Activated naive CD4-positive, alpha-beta T cell treated with anti-CD3 and anti-CD28 coated beads, Interleukin-2, amount 50 U/mL, for 72 hours (primary cell): ENCODE measurements at regions not wholly inside any gene's neighbourhood (a gene's known extent, or its start where the extent isn't known, plus 50 kb on each side); places are given as distances from the start of the nearest gene placed in this dataset.
"Not testable (repeated sequence)": the region's sequence is repeated elsewhere in the genome, so short reads cannot be mapped to it uniquely, and the experiment has no call there.

Source experiments
- ATAC-seq, 2 donors: fragments of 150-1000 bp; cut with Tn5 transposase; 2 replicates each; pipeline ENCODE4 v1.10.0; 2021; ENCODE audit warnings: mild to moderate bottlenecking in 2 of 2, moderate library complexity in 2 of 2
- DNase-seq, 2 donors: peaks; one replicate each; pipeline ENCODE4 v3.0.0; 2021 to 2022; ENCODE audit warnings: low spot score in 2 of 2
- H3K27ac Mint-ChIP-seq, 2 donors: one replicate each; pipeline ENCODE4 v1.8.0; 2022; ENCODE audit warnings: mild to moderate bottlenecking in 2 of 2, mixed read lengths in 2 of 2
- H3K36me3 Mint-ChIP-seq, 2 donors: one replicate each; pipeline ENCODE4 v1.8.0; 2022; ENCODE audit warnings: mixed read lengths in 2 of 2
- H3K9me3 Mint-ChIP-seq, 2 donors: one replicate each; pipeline ENCODE4 v1.8.0; 2022; ENCODE audit warnings: mixed read lengths in 2 of 2

DNA sequence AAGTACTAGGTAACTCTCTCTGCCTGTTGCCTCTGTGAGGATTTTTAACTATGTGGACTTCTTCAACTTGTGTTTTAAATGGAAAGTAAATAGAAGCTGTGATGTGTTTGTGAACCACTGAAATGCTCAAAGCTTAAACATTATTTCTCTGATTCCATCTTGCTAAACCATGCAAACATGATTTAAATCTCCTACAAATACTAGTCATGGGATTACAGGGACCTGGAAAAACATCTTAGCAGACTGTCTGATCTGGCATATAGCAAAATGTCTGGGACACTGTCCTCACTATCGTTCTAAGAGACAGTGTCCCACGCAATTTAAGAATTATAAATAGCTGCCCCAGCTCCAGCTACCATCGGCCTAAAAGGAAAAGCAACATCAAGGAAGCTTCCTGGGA, 914.5 kb upstream of the FAT3 start:
- H3K36me3 Mint-ChIP-seq = no peaks in the 10 kb centered on the region
- no peak for ATAC-seq
- DNase-seq = no peak
- H3K27ac Mint-ChIP-seq = no peak overlapping the region
- H3K9me3 Mint-ChIP-seq = peaks cover 7 to 19% of the 10 kb centered on the region in 2 donors

DNA sequence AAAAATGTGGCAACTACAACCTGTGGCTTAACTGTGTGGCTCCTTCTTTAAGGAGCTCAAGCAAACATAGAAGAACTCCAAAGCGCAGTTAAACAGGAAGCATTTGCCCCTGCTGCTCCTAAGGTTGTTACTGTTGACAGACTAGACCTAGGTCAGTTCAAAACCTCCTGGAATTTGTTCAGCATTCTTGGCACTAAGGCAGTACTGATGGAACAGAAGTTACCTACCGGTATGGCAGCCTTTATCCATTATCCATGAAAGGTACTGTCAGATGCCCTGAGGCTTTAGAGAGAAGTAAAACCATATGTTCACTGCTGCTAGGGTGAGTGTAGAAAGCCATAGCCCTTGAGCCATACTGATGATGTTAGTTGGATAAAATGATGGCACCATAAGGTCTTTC, 916.5 kb upstream of the FAT3 start:
- no peak overlapping the region for H3K27ac Mint-ChIP-seq
- H3K9me3 Mint-ChIP-seq = peaks cover 7 to 19% of the 10 kb centered on the region in 2 donors
- ATAC-seq = no peak
- no peak for DNase-seq
- H3K36me3 Mint-ChIP-seq = no peaks in the 10 kb centered on the region

DNA sequence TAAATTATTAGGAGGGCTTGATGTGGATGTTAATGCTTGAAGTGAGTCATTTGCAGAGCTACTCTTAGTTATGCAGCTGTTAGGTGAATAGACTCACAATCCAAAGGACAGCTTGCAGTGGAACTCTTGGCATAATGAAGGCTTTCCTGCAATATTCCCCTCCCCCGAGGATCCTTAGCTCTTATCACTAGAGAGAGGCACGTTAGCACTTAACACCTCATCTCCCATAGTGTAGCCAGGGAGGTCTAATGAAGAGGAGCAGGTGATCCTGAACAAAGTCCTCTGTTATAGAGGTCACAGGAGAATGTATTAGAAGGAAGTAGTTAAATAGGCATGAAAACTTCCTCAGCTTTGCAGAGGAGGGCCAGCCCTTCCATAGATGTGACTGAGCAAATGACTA, 919.2 kb upstream of the FAT3 start:
- Mint-ChIP-seq H3K27ac (no peak overlapping the region), H3K36me3 (no peaks in the 10 kb centered on the region), H3K9me3 (peaks cover 7 to 24% of the 10 kb centered on the region in 2 donors)
- DNase-seq (no peak), ATAC-seq (no peak)

DNA sequence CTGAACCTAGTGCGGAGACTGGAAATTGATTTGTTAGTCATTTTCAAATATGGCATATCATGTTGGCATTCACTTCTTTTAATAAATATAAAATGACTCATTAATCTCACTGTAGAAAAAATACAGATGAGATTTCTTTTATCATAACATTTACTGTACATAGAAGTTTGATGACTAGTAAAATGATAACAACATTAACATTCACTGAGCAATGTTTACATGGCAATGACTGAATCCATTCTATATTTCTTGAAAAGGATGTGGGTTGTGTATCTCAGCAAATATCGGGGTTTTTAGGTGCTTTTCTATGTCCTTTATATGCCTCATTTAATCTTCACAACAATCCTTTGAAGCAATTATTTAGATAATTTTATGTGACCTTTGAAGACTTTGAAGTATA, 920.9 kb upstream of the FAT3 start:
- DNase-seq = no peak
- H3K9me3 Mint-ChIP-seq = peaks cover 7 to 15% of the 10 kb centered on the region in 2 donors
- no peak for ATAC-seq
- H3K27ac Mint-ChIP-seq = no peak overlapping the region
- no peaks in the 10 kb centered on the region for H3K36me3 Mint-ChIP-seq

DNA sequence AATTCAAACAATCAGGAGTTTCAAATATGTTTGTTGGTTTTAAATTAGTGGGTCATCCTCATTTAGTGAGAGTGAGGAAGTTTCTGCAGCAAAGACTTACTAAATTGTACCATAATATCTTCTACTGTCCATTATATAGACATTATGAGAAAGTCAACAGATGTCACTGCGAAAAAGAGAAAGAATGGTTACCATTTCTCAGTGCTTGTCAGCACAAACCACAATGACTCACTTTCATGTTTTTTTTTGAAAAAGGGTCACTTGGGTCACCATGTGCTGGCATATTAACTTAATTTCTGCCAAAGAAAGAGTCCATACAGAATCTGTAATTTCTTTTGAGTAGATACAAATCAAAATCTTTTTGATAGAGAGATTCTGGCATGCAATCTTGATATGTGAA, 924.6 kb upstream of the FAT3 start:
- H3K9me3 Mint-ChIP-seq = peaks cover 4 to 8% of the 10 kb centered on the region in 2 donors
- ATAC-seq (no peak), DNase-seq (no peak)
- no peak overlapping the region for H3K27ac Mint-ChIP-seq
- no peaks in the 10 kb centered on the region for H3K36me3 Mint-ChIP-seq

DNA sequence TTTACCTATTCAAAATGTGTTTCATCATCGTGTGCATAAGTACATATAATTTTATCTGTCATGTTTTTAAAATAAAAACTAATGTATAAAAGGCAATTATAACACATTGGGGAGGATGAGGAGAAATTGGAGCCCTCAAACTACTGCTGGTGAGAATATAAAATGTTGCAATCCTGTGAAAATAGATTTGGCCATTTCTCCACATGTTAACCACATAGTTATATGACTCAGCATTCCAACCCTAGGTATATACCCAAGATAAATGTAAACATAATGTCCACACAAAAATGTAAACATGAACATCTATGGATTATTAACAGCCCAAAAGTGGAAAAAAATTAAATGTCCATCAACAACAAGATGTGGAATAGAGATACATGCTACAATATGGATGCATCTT, 928.0 kb upstream of the FAT3 start:
- H3K9me3 Mint-ChIP-seq = peaks cover 6 to 9% of the 10 kb centered on the region in 2 donors
- DNase-seq (no peak), ATAC-seq (no peak)
- no peak overlapping the region for H3K27ac Mint-ChIP-seq
- H3K36me3 Mint-ChIP-seq = no peaks in the 10 kb centered on the region

DNA sequence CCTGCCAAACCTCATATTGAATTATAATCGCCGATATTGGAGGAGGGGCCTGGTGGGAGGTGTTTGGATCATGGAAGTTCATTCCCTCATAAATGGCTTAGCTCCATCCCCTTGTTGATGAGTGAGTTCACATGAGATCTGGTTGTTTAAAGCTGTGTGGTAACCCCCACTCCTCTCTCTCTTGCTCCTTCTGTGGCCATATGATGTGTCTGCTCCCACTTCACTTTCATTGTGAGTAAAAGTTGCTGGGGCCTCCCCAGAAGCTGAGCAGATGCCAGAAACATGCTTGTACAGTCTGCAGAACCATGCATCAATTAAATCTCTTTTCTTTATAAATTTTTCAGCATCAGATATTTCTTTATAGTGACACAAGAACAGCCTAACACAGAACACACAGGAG, 929.0 kb upstream of the FAT3 start:
- H3K27ac Mint-ChIP-seq = no peak overlapping the region
- DNase-seq (no peak), ATAC-seq (no peak)
- H3K9me3 Mint-ChIP-seq = peaks cover 7 to 9% of the 10 kb centered on the region in 2 donors
- no peaks in the 10 kb centered on the region for H3K36me3 Mint-ChIP-seq

DNA sequence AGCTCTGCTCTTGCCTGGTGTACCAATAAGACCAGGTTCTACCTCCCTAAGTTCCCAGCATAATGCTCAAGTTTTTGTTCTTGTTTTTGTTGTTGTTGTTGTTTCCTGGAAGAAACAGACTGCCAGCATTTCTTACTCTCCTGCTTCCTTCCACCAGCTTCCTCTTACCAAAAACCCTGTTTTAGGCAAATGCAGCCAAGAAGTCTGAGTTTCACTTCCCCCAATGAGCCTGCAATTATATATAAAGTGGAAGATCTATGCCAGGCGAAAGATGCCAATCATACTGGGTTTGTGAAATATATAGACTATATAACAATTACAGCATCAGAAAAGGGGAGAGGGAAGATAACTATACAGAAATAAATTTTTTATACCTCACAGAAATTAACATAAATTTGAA, 931.5 kb upstream of the FAT3 start:
- ATAC-seq = no peak
- no peaks in the 10 kb centered on the region for H3K36me3 Mint-ChIP-seq
- no peak overlapping the region for H3K27ac Mint-ChIP-seq
- peaks cover 5 to 9% of the 10 kb centered on the region in 2 donors for H3K9me3 Mint-ChIP-seq
- DNase-seq = no peak

DNA sequence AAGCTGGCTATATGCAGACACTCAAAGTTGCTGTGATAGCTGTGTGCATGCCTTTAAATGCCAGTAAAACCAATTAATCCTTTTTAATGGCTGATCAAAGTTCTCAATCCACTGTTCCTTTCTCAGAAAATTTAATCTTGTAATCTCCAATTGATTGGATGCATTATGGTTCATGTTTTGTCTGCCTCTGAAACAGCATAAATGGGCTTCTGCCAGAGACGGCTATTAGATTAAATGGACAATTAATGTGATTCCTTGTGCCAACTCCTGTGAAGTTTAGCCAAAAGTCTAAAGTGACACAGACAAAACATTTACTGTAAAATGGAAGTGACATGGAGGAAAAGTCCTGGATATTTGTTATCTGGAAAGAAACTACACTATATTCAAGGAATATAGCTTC, 952.5 kb upstream of the FAT3 start:
- ATAC-seq = no peak

DNA sequence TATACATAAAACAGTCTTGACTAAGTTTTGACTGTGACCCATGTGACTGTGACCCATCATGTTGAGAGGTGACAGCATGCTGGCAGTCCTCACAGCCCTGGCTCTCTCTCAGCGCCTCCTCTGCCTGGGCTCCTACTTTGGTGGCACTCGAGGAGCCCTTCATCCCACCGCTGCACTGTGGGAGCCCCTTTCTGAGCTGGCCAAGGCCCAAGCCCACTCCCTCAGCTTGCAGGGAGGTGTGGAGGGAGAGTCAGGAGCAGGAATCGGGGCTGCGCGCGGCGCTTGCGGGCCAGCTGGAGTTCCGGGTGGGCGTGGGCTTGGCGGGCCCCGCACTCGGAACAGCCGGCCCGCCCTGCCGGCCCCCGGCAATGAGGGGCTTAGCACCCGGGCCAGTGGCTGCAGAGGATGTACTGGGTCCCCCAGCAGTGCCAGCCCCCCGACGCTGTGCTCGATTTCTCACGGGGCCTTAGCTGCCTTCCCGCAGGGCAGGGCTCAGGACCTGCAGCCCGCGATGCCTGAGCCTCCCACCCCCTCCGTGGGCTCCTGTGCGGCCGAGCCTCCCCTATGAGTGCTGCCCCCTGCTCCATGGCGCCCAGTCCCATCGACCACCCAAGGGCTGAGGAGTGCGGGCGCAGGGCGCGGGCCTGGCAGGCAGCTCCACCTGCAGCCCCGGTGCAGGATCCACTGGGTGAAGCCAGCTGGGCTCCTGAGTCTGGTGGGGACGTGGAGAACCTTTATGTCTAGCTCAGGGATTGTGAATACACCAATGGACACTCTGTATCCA, 955.9 kb upstream of the FAT3 start:
- not testable (repeated sequence) for H3K27ac Mint-ChIP-seq, H3K9me3 Mint-ChIP-seq, DNase-seq, ATAC-seq, H3K36me3 Mint-ChIP-seq

More for the DNA sequence above, 952.5 kb upstream of the FAT3 start:
- DNase-seq = no peak
- no peak overlapping the region for H3K27ac Mint-ChIP-seq
- H3K9me3 Mint-ChIP-seq = peaks cover 0 to 4% of the 10 kb centered on the region in 2 donors
- H3K36me3 Mint-ChIP-seq = no peaks in the 10 kb centered on the region

DNA sequence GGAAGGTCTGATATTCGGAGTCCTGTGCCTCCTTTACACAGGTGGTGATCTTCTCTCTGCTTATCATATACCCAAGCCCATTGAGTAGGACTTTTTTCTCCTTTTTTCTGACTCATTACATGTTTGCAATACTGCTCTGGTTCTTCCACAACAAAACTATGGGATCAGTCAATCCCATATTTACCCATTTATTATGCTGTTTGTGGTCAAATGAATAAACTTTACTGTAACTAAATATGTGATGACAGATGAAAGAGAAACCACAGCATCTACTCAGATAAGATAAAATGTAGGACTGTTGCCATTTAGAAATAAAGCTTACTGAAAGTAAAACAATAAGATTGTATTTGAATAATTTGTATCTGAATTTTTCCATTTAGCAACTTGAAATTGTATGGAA, 958.7 kb upstream of the FAT3 start:
- Mint-ChIP-seq H3K27ac (no peak overlapping the region), H3K36me3 (no peaks in the 10 kb centered on the region), H3K9me3 (peaks cover 4% of the 10 kb centered on the region in 2 donors)
- ATAC-seq (no peak), DNase-seq (no peak)

DNA sequence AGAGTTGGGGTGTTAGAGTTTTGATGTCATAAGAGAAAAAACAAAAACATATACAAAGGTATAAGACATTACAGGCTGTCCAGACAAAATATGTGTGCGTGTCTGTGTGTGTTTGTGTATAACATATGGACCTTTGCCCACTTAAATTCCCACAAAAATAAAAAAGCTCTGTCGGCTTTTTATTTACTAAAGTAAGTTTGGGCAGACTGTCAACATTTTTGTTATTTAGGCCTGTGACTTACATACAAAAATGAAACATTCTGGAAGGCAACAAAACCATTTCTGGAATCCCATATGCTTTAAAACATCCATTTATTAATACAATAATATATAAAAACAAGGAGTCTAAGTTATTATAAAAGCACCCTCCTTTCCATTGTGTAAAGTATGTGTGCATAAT, 960.1 kb upstream of the FAT3 start:
- Mint-ChIP-seq H3K27ac (no peak overlapping the region), H3K36me3 (no peaks in the 10 kb centered on the region), H3K9me3 (peaks cover 0 to 4% of the 10 kb centered on the region in 2 donors)
- ATAC-seq (no peak), DNase-seq (no peak)

DNA sequence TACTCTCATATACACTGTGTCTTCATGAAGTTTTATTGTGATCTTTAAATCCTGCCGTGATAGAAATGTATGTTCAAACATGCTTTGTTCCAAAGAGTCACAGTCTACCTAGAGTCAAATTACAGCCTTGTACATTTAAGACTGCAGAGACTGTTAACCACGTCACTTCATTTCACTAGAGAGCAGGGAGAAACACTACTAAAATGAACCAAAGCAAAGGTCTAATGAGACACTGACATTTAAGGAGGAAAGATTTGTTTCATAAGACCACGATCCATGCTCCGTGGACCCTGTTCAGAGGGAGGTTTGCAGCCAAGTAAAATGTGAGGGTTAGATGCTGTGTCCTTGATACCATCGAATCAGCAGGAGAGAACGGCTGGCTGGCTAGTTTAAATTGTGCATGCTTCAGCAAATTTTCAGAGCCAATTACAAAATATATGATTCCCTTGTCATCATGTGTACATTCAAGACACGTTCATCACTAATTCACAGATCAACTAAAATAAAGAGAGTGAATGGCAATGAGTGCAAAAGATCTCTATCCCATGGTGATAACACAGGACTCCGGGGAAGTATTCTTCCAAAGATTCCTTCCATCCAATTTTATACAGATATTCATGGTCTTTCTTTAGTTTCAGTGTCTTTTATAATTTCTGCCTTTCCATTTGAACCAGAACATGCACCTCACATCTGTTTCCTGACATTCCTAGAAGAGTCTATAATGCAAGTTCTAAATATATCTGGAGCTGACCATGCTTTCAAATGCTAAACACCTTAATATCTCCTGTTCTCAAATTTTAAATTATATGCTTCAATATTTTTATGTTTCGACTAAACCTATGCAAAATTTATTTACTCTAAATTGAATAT, 960.9 kb upstream of the FAT3 start:
- no peak for ATAC-seq
- Mint-ChIP-seq H3K9me3 (peaks cover 0 to 4% of the 10 kb centered on the region in 2 donors), H3K36me3 (no peaks in the 10 kb centered on the region), H3K27ac (no peak overlapping the region)
- no peak for DNase-seq

DNA sequence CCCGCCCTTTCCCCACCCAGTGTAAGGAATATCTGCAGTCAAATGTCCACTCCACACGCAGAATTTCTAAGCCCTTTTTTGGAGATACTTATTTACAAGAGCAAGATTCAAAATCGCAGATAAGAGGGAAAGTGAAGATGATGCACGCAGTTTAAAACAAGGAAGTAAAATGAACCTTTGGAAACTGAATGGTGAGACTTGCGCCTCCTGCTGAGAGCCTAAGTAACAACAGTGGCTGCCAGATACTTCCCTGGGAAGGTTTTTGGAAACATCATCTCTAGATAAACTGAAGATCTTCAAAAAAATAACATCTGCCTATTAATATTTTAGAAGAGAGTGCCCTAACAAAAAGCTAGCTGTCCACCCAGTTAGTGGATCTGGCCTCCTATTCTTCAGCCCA, 963.1 kb upstream of the FAT3 start:
- peaks cover 0 to under 1% of the 10 kb centered on the region in 2 donors for H3K9me3 Mint-ChIP-seq
- ATAC-seq (no peak), DNase-seq (no peak)
- no peaks in the 10 kb centered on the region for H3K36me3 Mint-ChIP-seq
- no peak overlapping the region for H3K27ac Mint-ChIP-seq

DNA sequence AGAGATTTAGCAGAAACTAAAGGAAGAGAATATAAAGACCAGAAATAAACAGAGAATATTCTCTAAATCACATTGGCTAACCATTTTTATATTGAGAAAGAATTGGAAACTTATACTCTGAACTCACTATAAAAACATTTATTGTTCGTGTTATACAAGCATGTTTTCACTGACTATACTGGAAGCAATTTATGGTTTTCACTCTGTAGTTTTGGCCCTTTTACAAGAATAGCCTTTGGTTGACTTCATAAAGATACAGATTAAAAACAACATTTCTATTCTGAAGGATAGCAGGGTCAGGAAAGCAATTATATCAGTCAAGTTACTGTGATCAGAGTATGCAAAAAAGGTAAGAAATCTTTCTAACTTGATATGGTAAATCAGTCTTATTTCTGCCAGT, 965.7 kb upstream of the FAT3 start:
- ATAC-seq (no peak), DNase-seq (no peak)
- no peak overlapping the region for H3K27ac Mint-ChIP-seq
- peaks cover 0 to under 1% of the 10 kb centered on the region in 2 donors for H3K9me3 Mint-ChIP-seq
- H3K36me3 Mint-ChIP-seq = no peaks in the 10 kb centered on the region

DNA sequence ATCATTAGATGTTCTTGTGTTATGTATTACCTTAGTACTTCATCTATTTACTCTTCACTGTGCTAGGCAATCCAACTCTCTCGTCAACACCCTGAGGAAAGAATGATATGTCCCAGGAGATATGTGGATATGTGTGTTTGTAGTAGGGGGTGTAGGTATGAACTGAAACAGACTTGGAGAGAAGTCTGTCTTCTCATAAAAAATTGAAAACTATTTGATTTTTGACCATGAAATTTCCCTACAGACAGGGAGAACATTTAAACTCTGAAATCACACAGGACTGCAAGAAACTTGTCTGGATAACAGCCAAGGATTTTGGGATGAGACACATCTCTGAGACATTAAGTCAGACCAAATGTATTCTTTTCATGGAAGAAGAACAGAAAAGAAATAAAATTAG, 967.0 kb upstream of the FAT3 start:
- peaks cover 0 to 6% of the 10 kb centered on the region in 2 donors for H3K9me3 Mint-ChIP-seq
- ATAC-seq (no peak), DNase-seq (no peak)
- no peak overlapping the region for H3K27ac Mint-ChIP-seq
- H3K36me3 Mint-ChIP-seq = no peaks in the 10 kb centered on the region

DNA sequence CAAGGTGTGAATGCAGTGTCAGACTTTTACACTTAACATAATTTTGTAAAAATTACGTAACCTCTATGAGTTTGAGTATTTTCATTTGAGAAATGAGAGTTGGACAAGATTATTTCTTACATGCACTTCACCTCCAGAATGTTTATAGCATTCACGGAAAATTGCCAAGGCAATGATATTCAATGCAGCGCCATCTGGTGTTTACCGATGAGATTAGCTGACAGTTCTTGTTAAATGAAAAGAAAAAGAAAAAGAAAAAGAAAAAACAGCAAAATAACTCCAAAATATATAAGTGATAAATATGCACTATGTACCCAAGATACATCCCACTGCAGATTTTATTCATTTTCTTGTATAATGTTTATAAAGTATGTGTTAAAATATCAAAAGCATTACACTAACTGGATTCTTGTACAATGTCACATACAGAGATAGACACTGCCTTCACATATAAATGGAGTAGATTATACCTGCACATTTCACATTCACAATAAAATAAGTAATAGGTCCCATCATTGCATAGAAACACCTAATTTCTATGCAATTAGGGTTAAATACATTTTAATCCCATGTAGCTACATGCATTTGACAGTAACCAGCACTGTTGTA, 976.3 kb upstream of the FAT3 start:
- Mint-ChIP-seq H3K9me3 (peaks cover 0 to under 1% of the 10 kb centered on the region in 2 donors), H3K36me3 (no peaks in the 10 kb centered on the region), H3K27ac (no peak overlapping the region)
- DNase-seq = peak in 1 of 2 donors; percentile 5
- ATAC-seq = no peak
